HCEC 1CT (cell line): ENCODE measurements at regions not wholly inside any gene's neighbourhood (a gene's known extent, or its start where the extent isn't known, plus 50 kb on each side); places are given as distances from the start of the nearest gene placed in this dataset.

Experiments used
- DNase-seq: peaks from one replicate; pipeline ENCODE4 v3.0.0-alpha.2; 2017

- DNase-seq, result no peak
Observed at GRCh38 chr18:43213816-43214215, 63.5 kb downstream of the SYT4 start.

- DNase-seq, result no peak
Observed at GRCh38 chr18:43211059-43211458, 66.2 kb downstream of the SYT4 start.

GRCh38 chr18:43195421-43195820, 79.9 kb upstream of the RIT2 start:
- DNase-seq, result no peak

GRCh38 chr18:43193336-43193735, 77.9 kb upstream of the RIT2 start:
- no peak for DNase-seq

GRCh38 chr18:43192408-43192807, 76.9 kb upstream of the RIT2 start:
- peak; percentile 54 for DNase-seq

DNA sequence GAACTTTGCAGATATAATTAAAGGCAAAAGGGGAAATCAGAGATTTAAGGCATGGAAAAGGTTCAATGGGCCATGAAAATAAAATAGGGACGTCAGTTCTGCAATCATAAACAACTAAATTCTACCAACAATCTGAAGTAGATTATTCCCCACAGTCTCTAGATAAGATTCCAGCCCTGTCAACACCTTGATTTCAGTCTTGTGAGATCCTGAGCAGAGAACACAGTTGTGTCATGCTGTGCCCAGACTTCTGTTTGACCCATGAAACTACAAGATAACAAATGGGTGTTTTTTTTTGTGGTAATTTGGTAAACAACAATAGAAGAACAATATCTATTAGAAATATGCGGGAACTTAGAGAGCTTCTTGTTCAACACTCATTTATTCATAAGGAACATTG, 66.2 kb upstream of the RIT2 start:
- DNase-seq, result no peak

- DNase-seq, result no peak
Observed at GRCh38 chr18:43180814-43181213, 65.3 kb upstream of the RIT2 start.

DNA sequence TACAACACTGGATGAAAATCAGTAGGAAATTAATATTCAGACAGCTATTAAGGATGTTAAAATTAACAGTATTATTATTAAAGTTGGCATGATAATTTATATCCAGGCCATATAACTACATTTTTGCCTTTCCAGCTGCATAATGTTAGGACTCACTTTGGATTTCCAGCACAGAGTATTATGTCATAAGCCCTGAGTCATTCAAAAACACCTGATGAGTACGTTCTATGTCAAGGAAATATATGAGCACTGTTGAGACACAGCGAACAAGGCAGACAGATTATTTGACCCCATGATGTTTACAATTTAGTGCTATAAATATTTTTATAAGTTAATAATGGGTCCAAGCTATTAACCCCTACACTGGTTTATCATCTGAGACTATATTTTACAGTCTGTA, 59.8 kb upstream of the RIT2 start:
- DNase-seq, result no peak

GRCh38 chr18:43170586-43170985, 55.1 kb upstream of the RIT2 start:
- DNase-seq, result no peak
